ENCODE measurements at regions not wholly inside any gene's neighbourhood (a gene's known extent, or its start where the extent isn't known, plus 50 kb on each side); places are given as distances from the start of the nearest gene placed in this dataset.

DNA sequence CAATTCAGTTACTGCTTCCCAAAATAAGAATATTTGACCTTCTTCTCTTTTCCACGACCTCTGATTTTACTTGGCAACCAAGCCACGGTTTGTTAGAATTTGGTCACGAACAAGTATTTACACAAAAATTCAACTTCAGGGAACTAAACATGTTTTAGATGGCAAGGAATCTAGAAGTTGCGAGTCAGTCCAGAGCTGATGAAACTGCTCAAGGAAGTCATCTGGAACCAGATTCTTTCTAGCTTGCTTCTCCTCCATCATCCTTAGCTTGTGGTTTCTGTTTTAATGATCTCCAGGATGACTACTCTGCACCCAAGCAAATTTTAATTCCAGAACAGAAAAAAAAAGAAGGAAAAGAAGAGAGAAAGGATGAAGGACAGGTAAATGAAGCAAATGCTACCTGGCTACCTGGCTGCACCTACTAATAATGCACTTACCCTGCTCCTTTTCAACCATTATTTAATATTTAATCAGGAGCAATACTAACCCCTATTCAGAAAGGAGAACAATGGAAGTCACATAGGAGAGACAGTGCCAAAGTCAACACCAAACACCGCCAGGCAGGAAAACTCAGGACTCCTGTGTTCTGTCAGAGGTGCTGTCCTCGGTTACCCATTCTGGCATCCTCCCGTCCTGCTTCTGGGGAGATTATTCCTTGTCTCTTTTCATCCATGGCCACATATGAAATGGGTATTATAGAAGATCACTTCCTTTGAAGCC is 54.2 kb upstream of the RGS7 start:
- no peak overlapping the region for H3K4me2 ChIP-seq (ENCODE audit: low read depth, low read length)
- no peaks in the 10 kb centered on the region for H3K4me1 ChIP-seq (ENCODE audit: low read length)
- H3K79me2 ChIP-seq (ENCODE audit: low read length) = no peaks in the 10 kb centered on the region
- H3K4me3 ChIP-seq (ENCODE audit: low read length) = no peak overlapping the region
- no peaks in the 10 kb centered on the region for H3K9me2 ChIP-seq (replicated peaks; ENCODE audit: insufficient read depth, low read length)
- H3K27me3 ChIP-seq (replicated peaks; ENCODE audit: insufficient read depth, low read length) = no peaks in the 10 kb centered on the region
- TF ChIP-seq, protein P1, sequence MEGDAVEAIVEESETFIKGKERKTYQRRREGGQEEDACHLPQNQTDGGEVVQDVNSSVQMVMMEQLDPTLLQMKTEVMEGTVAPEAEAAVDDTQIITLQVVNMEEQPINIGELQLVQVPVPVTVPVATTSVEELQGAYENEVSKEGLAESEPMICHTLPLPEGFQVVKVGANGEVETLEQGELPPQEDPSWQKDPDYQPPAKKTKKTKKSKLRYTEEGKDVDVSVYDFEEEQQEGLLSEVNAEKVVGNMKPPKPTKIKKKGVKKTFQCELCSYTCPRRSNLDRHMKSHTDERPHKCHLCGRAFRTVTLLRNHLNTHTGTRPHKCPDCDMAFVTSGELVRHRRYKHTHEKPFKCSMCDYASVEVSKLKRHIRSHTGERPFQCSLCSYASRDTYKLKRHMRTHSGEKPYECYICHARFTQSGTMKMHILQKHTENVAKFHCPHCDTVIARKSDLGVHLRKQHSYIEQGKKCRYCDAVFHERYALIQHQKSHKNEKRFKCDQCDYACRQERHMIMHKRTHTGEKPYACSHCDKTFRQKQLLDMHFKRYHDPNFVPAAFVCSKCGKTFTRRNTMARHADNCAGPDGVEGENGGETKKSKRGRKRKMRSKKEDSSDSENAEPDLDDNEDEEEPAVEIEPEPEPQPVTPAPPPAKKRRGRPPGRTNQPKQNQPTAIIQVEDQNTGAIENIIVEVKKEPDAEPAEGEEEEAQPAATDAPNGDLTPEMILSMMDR (IDR thresholded peaks at IDR 0.05; ENCODE audit: low read length) = no peak
- no peak for TF ChIP-seq EZH2 (optimal IDR thresholded peaks at IDR 0.05; ENCODE audit: low read depth, low read length)
- TF ChIP-seq EZH2phosphoT487 (IDR thresholded peaks at IDR 0.05; ENCODE audit: low read length) = no peak
- H3K9ac ChIP-seq (ENCODE audit: low read length) = no peak overlapping the region
- H3K9me3 ChIP-seq (replicated peaks; ENCODE audit: insufficient read depth, low read length) = no peaks in the 10 kb centered on the region
- no peak overlapping the region for H2AFZ ChIP-seq (ENCODE audit: low read length)
- H3F3A ChIP-seq (ENCODE audit: insufficient read depth, low read length) = no peaks in the 10 kb centered on the region
- H3K36me3 ChIP-seq (replicated peaks; ENCODE audit: insufficient read depth, low read length) = no peaks in the 10 kb centered on the region
- H3K27ac ChIP-seq (ENCODE audit: low read length) = no peak overlapping the region
- DNase-seq = no peak
- H4K20me1 ChIP-seq (ENCODE audit: insufficient read depth, low read length) = no peaks in the 10 kb centered on the region

GRCh38 chr1:241408170-241408569 is 51.2 kb upstream of the RGS7 start:
- H4K20me1 ChIP-seq (ENCODE audit: insufficient read depth, low read length) = no peaks in the 10 kb centered on the region
- H3K27ac ChIP-seq (ENCODE audit: low read length) = no peak overlapping the region
- no peaks in the 10 kb centered on the region for H3K4me1 ChIP-seq (ENCODE audit: low read length)
- H3K36me3 ChIP-seq (replicated peaks; ENCODE audit: insufficient read depth, low read length) = no peaks in the 10 kb centered on the region
- no peaks in the 10 kb centered on the region for H3F3A ChIP-seq (ENCODE audit: insufficient read depth, low read length)
- no peak for DNase-seq
- TF ChIP-seq, protein P1 (IDR thresholded peaks at IDR 0.05; ENCODE audit: low read length) = no peak
- TF ChIP-seq EZH2phosphoT487 (IDR thresholded peaks at IDR 0.05; ENCODE audit: low read length) = no peak
- H2AFZ ChIP-seq (ENCODE audit: low read length) = no peak overlapping the region
- H3K27me3 ChIP-seq (replicated peaks; ENCODE audit: insufficient read depth, low read length) = no peaks in the 10 kb centered on the region
- no peaks in the 10 kb centered on the region for H3K9me3 ChIP-seq (replicated peaks; ENCODE audit: insufficient read depth, low read length)
- H3K79me2 ChIP-seq (ENCODE audit: low read length) = no peaks in the 10 kb centered on the region
- H3K9ac ChIP-seq (ENCODE audit: low read length) = no peak overlapping the region
- no peak overlapping the region for H3K4me2 ChIP-seq (ENCODE audit: low read depth, low read length)
- no peak overlapping the region for H3K4me3 ChIP-seq (ENCODE audit: low read length)
- no peaks in the 10 kb centered on the region for H3K9me2 ChIP-seq (replicated peaks; ENCODE audit: insufficient read depth, low read length)

Data from MM.1S (cell line).